Ovary (tissue), 3 donors: ENCODE measurements at regions not wholly inside any gene's neighbourhood (a gene's known extent, or its start where the extent isn't known, plus 50 kb on each side); places are given as distances from the start of the nearest gene placed in this dataset.

ENCODE experiments used
- EP300 ChIP-seq: sonication (generic); formaldehyde crosslinking; IDR thresholded peaks from one replicate; pipeline ENCODE4 v1.6.1; 2017; ENCODE audit warnings: antibody characterized with exemption
- TF ChIP-seq, protein P1 (sequence below), 3 donors: fragments of 450-650 bp in 2 of 3; fragments of 200-600 bp in 1 of 3; IDR thresholded peaks; one replicate each; pipeline versions ENCODE4 v1.5.1 to v1.8.0; 2016 to 2022; ENCODE audit warnings: antibody characterized with exemption in 3 of 3, mild to moderate bottlenecking in 1 of 3
- donor health status: DM: no; HTN: no; CAD: no.

DNA sequence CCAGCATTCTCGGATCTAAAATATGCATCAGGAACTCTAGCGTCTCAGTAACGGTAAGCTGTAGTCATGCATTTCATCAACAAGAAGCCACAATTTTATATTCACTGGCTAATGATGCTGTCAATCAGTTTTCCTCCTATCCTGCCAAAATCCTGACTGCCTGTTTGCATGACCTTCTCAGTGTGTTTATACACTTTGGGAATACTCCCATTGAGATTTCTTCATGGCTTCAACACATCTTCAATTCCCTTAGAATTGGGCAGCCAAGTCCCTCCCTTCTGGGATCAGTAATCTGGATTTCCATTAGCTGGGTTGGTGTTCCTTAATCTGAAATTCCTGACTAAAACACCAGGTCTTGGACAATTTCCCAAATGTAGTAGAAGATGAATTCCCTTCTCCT is 348.9 kb upstream of the DYNLRB2 start:
- TF ChIP-seq, protein P1, sequence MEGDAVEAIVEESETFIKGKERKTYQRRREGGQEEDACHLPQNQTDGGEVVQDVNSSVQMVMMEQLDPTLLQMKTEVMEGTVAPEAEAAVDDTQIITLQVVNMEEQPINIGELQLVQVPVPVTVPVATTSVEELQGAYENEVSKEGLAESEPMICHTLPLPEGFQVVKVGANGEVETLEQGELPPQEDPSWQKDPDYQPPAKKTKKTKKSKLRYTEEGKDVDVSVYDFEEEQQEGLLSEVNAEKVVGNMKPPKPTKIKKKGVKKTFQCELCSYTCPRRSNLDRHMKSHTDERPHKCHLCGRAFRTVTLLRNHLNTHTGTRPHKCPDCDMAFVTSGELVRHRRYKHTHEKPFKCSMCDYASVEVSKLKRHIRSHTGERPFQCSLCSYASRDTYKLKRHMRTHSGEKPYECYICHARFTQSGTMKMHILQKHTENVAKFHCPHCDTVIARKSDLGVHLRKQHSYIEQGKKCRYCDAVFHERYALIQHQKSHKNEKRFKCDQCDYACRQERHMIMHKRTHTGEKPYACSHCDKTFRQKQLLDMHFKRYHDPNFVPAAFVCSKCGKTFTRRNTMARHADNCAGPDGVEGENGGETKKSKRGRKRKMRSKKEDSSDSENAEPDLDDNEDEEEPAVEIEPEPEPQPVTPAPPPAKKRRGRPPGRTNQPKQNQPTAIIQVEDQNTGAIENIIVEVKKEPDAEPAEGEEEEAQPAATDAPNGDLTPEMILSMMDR (IDR thresholded peaks at IDR 0.05): no peak
- no peak for TF ChIP-seq EP300
